ENCODE measurements at regions not wholly inside any gene's neighbourhood (a gene's known extent, or its start where the extent isn't known, plus 50 kb on each side); places are given as distances from the start of the nearest gene placed in this dataset.

DNA sequence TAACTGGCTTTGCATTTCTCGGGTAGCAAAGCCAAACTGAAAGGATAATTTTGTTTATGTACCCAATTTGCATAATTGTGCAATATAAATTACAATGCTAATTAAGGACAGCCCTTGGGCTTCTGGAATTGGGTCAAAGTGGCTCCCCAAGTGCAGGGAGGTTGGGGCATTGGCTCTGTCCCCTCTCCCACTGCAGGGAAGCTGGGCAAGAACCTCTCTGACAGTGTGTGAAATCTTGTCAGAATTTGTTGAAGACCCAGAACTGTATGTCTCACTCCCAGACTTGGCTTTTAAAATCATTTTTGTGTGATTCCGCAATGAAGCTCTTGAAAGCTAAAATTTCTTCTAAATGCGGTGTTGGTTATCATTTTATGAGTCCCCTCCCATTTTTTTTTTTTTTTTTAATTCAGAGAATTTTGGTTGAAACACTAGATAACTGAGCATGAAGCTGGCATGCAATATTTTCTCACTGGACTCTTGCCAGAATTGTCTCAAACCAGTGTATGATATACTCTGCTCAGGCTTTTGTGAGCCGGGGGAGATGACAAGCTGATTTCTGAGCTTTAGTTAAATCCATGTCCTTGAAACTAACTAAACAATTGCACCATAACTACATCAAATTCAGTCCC lies 878.9 kb upstream of the CXADR start:
- TF ChIP-seq CTCF (IDR thresholded peaks at IDR 0.05), result no peak
- no peak for TF ChIP-seq POLR2A (IDR thresholded peaks at IDR 0.05)
